Bronchial epithelial cell (primary cell): ENCODE measurements at regions not wholly inside any gene's neighbourhood (a gene's known extent, or its start where the extent isn't known, plus 50 kb on each side); places are given as distances from the start of the nearest gene placed in this dataset.

ENCODE experiments used
- DNase-seq: peaks from one replicate; pipeline ENCODE4 v3.0.0-alpha.2; 2010; ENCODE audit warnings: low read depth
- FAIRE-seq: peaks from 2 replicates; lab custom pipeline; 2011; peaks lifted over from hg19 to GRCh38; lab: Jason Lieb, UNC
- H3K27me3 ChIP-seq: 2 replicates; pipeline ENCODE4 v1.5.1; 2011; ENCODE audit warnings: low read length; ENCODE audit not compliant: control insufficient read depth, insufficient read depth
- H3K36me3 ChIP-seq: 2 replicates; pipeline ENCODE4 v1.5.1; 2011; ENCODE audit warnings: low read length; ENCODE audit not compliant: control insufficient read depth, insufficient read depth
- H3K4me3 ChIP-seq: 2 replicates; pipeline ENCODE4 v1.5.1; 2011; ENCODE audit warnings: mild to moderate bottlenecking, low read depth, low read length, control low read depth
- CTCF ChIP-seq: IDR thresholded peaks from 2 replicates; pipeline ENCODE4 v1.5.1; 2011; ENCODE audit warnings: mild to moderate bottlenecking, moderate library complexity, low read length, control low read depth, inconsistent platforms; ENCODE audit not compliant: insufficient read depth, severe bottlenecking

DNA sequence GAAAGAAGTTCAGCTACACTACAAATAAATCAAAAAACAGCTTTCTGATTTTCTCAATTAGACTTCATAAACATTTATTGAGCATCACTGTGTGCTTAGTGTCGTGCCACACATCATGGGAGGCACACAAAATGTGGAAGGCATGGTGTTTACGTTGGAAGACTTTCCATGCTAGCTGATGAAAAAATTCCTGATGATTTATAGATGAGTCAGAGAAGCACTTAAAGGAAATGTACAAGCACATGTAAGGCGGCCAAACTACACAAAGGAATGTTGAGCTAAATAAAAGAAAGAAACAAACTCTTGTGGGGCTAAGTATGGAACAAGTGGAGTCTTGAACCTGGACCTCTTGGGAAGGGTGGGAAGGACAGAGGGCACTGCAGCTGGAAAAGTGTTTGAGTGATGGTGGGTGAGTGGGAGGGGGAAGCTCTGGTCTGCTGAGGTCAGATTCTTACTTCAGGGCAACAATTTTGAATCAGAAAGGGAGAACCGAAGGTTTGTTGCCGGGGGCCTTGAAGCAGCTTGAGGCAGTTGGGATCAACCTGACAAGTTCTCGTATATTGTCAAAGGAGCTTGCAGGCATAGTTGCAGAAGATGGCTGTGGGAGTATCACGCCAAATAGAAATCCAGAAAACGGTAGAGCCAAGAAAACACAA is 66.9 kb downstream of the FOXB1 start:
- TF ChIP-seq CTCF, result no peak
- DNase-seq (peak; percentile 95), FAIRE-seq (no peak)
- no peaks in the 10 kb centered on the region for H3K36me3 ChIP-seq
- H3K27me3 ChIP-seq, result no peaks in the 10 kb centered on the region
- H3K4me3 ChIP-seq, result no peak overlapping the region

DNA sequence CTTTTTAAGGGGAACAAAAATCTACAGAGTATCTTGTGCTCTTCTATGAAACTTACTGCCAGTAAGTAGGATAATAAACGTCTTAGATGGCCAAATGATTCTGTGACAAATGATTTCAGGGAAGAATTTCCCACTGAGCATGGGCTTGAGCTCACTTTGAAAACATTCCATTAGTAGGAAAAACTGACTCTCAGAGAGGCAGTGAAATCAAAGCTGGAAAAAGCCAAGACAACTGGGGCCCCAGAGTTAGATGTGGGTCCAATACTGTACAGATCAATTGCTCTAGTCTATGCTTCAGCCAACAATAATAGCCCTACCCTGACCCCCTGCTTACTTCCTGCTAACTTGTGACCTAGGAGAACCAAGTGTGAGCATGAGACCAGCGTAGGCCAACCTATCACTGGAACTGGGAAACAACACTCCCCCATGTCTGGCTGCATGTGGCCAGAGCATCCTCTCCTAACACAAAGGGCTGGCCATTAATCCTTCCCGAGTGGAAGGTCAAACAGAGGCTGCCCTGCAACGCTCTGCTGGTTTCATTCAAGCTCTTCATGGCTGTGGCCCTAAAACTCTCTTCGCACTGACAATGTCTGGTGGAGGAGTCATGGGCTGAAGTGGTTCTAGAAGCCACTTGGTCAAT is 68.8 kb downstream of the FOXB1 start:
- no peak for FAIRE-seq
- Histone ChIP-seq H3K4me3 (no peak overlapping the region), H3K27me3 (no peaks in the 10 kb centered on the region)

GRCh38 chr15:60073466-60073840 is 69.3 kb downstream of the FOXB1 start:
- H3K4me3 ChIP-seq, result no peak overlapping the region
- no peak for DNase-seq
- FAIRE-seq, result no peak

More for the DNA sequence above, 68.8 kb downstream of the FOXB1 start:
- H3K36me3 ChIP-seq, result no peaks in the 10 kb centered on the region
- DNase-seq, result no peak
- no peak for TF ChIP-seq CTCF

DNA sequence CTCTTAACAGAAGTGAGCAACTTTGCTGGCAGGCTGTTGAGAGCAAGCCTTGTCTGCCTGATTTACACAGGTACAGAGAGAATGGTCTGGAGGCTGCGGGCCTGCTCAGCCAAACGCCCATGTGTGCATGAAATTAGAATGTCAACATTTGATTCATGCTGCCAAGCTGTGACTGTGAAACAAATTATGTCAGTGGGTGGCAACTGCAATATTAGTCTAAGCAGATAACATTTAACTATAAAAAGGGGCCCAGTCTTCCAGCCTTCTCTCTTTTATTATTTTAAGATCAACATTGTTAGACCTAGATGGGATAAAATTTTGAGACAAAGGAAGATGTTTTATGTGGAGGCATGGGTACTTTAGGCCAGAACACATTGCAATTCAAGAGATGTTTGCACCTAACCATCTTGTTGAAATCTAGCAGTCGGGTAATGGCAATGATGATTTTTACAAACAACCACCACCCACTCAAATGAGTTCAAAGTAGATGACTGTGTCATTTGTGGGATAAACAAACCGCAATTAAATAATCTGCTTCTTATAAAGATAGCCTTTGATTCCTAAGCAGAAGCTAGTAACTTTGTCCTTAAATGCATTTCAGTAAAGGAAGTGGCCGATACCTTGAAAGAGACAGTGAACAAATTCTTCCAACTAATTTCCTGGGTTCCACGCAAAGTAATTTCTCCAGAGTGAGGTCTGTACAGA is 70.2 kb downstream of the FOXB1 start:
- TF ChIP-seq CTCF, result no peak
- Histone ChIP-seq H3K27me3 (no peaks in the 10 kb centered on the region), H3K36me3 (no peaks in the 10 kb centered on the region), H3K4me3 (no peak overlapping the region)
- DNase-seq, result peak; percentile 64
- no peak for FAIRE-seq

More at GRCh38 chr15:60073466-60073840, 69.3 kb downstream of the FOXB1 start:
- Histone ChIP-seq H3K27me3 (no peaks in the 10 kb centered on the region), H3K36me3 (no peaks in the 10 kb centered on the region)
- no peak for TF ChIP-seq CTCF

DNA sequence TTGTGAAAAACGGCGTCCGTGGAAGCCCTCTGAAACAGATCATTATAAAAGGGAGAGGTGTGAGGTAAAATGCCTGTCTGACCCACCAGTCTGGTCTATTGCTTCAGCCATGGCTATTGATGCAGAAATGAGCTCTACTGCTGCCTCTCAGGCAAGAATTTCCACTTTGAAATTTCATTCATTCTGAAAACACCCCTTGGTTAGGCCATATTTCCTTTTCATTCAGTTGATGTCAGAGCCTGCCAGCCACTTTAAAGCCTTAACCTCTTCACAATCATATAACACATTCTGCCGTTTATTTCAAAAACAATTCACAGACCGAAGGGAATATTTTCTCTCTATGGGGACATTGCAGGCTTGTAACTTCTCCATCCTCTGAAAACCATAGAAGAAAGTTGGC is 71.9 kb downstream of the FOXB1 start:
- FAIRE-seq (no peak), DNase-seq (no peak)
- no peaks in the 10 kb centered on the region for H3K27me3 ChIP-seq
- no peak overlapping the region for H3K4me3 ChIP-seq
- TF ChIP-seq CTCF, result no peak
- H3K36me3 ChIP-seq, result no peaks in the 10 kb centered on the region
